ENCODE measurements at regions not wholly inside any gene's neighbourhood (a gene's known extent, or its start where the extent isn't known, plus 50 kb on each side); places are given as distances from the start of the nearest gene placed in this dataset.

GRCh38 chr15:61768131-61768530, 292.1 kb downstream of the VPS13C start:
- H3K27ac ChIP-seq (ENCODE audit: insufficient read depth, low read length), result no peak overlapping the region
- no CpG with 5 or more reads among the region's 2 CpGs for WGBS, 2 experiments (ENCODE audit: extremely low coverage in 2 of 2, insufficient read length in 1 of 2)
- H4K91ac ChIP-seq (ENCODE audit: insufficient read depth, low read depth, low read length), result no peak overlapping the region
- no peak for ATAC-seq (ENCODE audit: low read depth)
- H3K23ac ChIP-seq (ENCODE audit: low read depth, low read length), result no peak overlapping the region
- no peak overlapping the region for H2AK5ac ChIP-seq (ENCODE audit: low read depth, low read length)
- no peaks in the 10 kb centered on the region for H4K20me1 ChIP-seq (ENCODE audit: insufficient read depth, low read length)
- no peaks in the 10 kb centered on the region for H3K36me3 ChIP-seq (ENCODE audit: control insufficient read depth, insufficient read depth, low read length)
- no peak overlapping the region for H2BK15ac ChIP-seq (ENCODE audit: low read depth, low read length)
- H3K4me1 ChIP-seq (ENCODE audit: control insufficient read depth, insufficient read depth, low read length), result no peaks in the 10 kb centered on the region
- H3K56ac ChIP-seq (ENCODE audit: extremely low read depth, insufficient read depth, low read length), result no peak overlapping the region
- H2AK9ac ChIP-seq (replicated peaks; ENCODE audit: low read depth, low read length, poor library complexity), result no peak overlapping the region
- H3K9me3 ChIP-seq (ENCODE audit: control insufficient read depth, insufficient read depth, low read length), result no peaks in the 10 kb centered on the region
- in situ Hi-C loops (cut with MboI; ENCODE audit: low sequenced_read_pairs) (no loop called here), intact Hi-C loops (cut with micrococcal nuclease) (no loop called here), dilution Hi-C loops (cut with HindIII; ENCODE audit: low sequenced_read_pairs, unreplicated experiment) (no loop called here)
- H2BK120ac ChIP-seq (ENCODE audit: low read depth, low read length), result no peak overlapping the region
- ChIA-PET POLR2A (ENCODE audit: unreplicated experiment) (no interaction called here), CTCF (no interaction called here)
- no peak overlapping the region for H3K14ac ChIP-seq (replicated peaks; ENCODE audit: low read depth, low read length)
- TF ChIP-seq MAZ (IDR thresholded peaks at IDR 0.05; ENCODE audit: borderline replicate concordance, low read depth, low read length), result no peak
- no peak for TF ChIP-seq RFX5 (IDR thresholded peaks at IDR 0.05; ENCODE audit: low read depth, low read length)
- no peak for TF ChIP-seq RCOR1 (IDR thresholded peaks at IDR 0.05; ENCODE audit: insufficient replicate concordance, low read length)
- no peak for TF ChIP-seq FOS (IDR thresholded peaks at IDR 0.05; ENCODE audit: low read depth, low read length)
- no peak for TF ChIP-seq BHLHE40 (IDR thresholded peaks at IDR 0.05; ENCODE audit: low read depth, low read length)
- no peak for TF ChIP-seq CTCF (conservative IDR thresholded peaks at IDR 0.05; ENCODE audit: low read depth, low read length)
- TF ChIP-seq MXI1 (IDR thresholded peaks at IDR 0.05; ENCODE audit: borderline replicate concordance, low read depth, low read length), result no peak
- no peak for TF ChIP-seq CEBPB (IDR thresholded peaks at IDR 0.05; ENCODE audit: low read depth, low read length)
- TF ChIP-seq, protein P1, sequence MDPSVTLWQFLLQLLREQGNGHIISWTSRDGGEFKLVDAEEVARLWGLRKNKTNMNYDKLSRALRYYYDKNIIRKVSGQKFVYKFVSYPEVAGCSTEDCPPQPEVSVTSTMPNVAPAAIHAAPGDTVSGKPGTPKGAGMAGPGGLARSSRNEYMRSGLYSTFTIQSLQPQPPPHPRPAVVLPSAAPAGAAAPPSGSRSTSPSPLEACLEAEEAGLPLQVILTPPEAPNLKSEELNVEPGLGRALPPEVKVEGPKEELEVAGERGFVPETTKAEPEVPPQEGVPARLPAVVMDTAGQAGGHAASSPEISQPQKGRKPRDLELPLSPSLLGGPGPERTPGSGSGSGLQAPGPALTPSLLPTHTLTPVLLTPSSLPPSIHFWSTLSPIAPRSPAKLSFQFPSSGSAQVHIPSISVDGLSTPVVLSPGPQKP (IDR thresholded peaks at IDR 0.05; ENCODE audit: borderline replicate concordance, low read depth, low read length), result no peak
- TF ChIP-seq MAFK (IDR thresholded peaks at IDR 0.05; ENCODE audit: low read depth, low read length), result no peak
- no peak for TF ChIP-seq NFE2L2 (IDR thresholded peaks at IDR 0.05; ENCODE audit: low read depth, low read length)
- TF ChIP-seq POLR2A (IDR thresholded peaks at IDR 0.05; ENCODE audit: low read depth, low read length), result no peak
- TF ChIP-seq CHD1 (IDR thresholded peaks at IDR 0.05; ENCODE audit: low read depth, low read length), result no peak
- no peak for TF ChIP-seq SMC3 (IDR thresholded peaks at IDR 0.05; ENCODE audit: low read depth, low read length)
- TF ChIP-seq, protein P2, sequence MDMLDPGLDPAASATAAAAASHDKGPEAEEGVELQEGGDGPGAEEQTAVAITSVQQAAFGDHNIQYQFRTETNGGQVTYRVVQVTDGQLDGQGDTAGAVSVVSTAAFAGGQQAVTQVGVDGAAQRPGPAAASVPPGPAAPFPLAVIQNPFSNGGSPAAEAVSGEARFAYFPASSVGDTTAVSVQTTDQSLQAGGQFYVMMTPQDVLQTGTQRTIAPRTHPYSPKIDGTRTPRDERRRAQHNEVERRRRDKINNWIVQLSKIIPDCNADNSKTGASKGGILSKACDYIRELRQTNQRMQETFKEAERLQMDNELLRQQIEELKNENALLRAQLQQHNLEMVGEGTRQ (IDR thresholded peaks at IDR 0.05; ENCODE audit: low read depth, low read length), result no peak
- TF ChIP-seq RAD21 (IDR thresholded peaks at IDR 0.05; ENCODE audit: low read length), result no peak
- no peak overlapping the region for H2AFZ ChIP-seq (replicated peaks; ENCODE audit: low read length, poor library complexity)
- no peak overlapping the region for H3K4me2 ChIP-seq (ENCODE audit: low read depth, low read length)
- no peak overlapping the region for H2BK5ac ChIP-seq (ENCODE audit: low read depth, low read length, poor library complexity, severe bottlenecking)
- H2BK20ac ChIP-seq (ENCODE audit: low read depth, low read length), result no peak overlapping the region
- no TSS peak for BruUV-seq (replicated peaks)
- no peak overlapping the region for H3K4me3 ChIP-seq (ENCODE audit: insufficient read depth, low read depth, low read length)
- H4K8ac ChIP-seq (ENCODE audit: low read depth in 2 of 2, low read length in 2 of 2), result no peak overlapping the region
- H3K4ac ChIP-seq (ENCODE audit: low read depth, low read length), result no peak overlapping the region
- DNase-seq, result no peak
- H3K79me1 ChIP-seq (ENCODE audit: low read depth in 1 of 2, low read length in 2 of 2), result no peaks in the 10 kb centered on the region
- no peak overlapping the region for H4K5ac ChIP-seq (ENCODE audit: low read depth, low read length)
- H3K18ac ChIP-seq (ENCODE audit: low read depth, low read length), result no peak overlapping the region
- no peaks in the 10 kb centered on the region for H3K9me1 ChIP-seq (ENCODE audit: insufficient read depth, low read length)
- no peaks in the 10 kb centered on the region for H3K27me3 ChIP-seq (ENCODE audit: control insufficient read depth, insufficient read depth, low read length)
- no peak overlapping the region for H3K9ac ChIP-seq (ENCODE audit: low read depth, low read length)
